Sigmoid colon (tissue), 4 donors: ENCODE measurements at regions not wholly inside any gene's neighbourhood (a gene's known extent, or its start where the extent isn't known, plus 50 kb on each side); places are given as distances from the start of the nearest gene placed in this dataset.

Experiments used
- POLR2A ChIP-seq, 2 donors: fragments of 450-650 bp; IDR thresholded peaks; one replicate each; pipeline ENCODE4 v1.6.1; 2016; ENCODE audit warnings: antibody characterized with exemption in 2 of 2, mild to moderate bottlenecking in 2 of 2, moderate library complexity in 2 of 2
- POLR2AphosphoS5 ChIP-seq, 4 donors: sonication (generic); formaldehyde crosslinking; IDR thresholded peaks; one replicate each; pipeline ENCODE4 v1.6.1; 2017; ENCODE audit warnings: antibody characterized with exemption in 4 of 4
- TF ChIP-seq, protein P1 (sequence below), 4 experiments: fragments of 450-650 bp in 3 of 4; fragments of 200-600 bp in 1 of 4; IDR thresholded peaks; one replicate each; pipeline ENCODE4 v1.5.1; 2016 to 2019; ENCODE audit warnings: antibody characterized with exemption in 4 of 4, mild to moderate bottlenecking in 3 of 4, moderate library complexity in 2 of 4

GRCh38 chr1:112043901-112044300 is 54.4 kb upstream of the KCND3 start:
- TF ChIP-seq, protein P1, sequence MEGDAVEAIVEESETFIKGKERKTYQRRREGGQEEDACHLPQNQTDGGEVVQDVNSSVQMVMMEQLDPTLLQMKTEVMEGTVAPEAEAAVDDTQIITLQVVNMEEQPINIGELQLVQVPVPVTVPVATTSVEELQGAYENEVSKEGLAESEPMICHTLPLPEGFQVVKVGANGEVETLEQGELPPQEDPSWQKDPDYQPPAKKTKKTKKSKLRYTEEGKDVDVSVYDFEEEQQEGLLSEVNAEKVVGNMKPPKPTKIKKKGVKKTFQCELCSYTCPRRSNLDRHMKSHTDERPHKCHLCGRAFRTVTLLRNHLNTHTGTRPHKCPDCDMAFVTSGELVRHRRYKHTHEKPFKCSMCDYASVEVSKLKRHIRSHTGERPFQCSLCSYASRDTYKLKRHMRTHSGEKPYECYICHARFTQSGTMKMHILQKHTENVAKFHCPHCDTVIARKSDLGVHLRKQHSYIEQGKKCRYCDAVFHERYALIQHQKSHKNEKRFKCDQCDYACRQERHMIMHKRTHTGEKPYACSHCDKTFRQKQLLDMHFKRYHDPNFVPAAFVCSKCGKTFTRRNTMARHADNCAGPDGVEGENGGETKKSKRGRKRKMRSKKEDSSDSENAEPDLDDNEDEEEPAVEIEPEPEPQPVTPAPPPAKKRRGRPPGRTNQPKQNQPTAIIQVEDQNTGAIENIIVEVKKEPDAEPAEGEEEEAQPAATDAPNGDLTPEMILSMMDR (IDR thresholded peaks at IDR 0.05), result no peak
- TF ChIP-seq POLR2A (IDR thresholded peaks at IDR 0.05) (no peak), POLR2AphosphoS5 (IDR thresholded peaks at IDR 0.05) (no peak)
